ENCODE measurements at regions not wholly inside any gene's neighbourhood (a gene's known extent, or its start where the extent isn't known, plus 50 kb on each side); places are given as distances from the start of the nearest gene placed in this dataset.

- no peak overlapping the region for H3K4me2 ChIP-seq
- no peak for TF ChIP-seq Cebpa-rat (IDR thresholded peaks at IDR 0.05)
- H3K27ac ChIP-seq = no peak overlapping the region
- H3K27me3 ChIP-seq = no peaks in the 10 kb centered on the region
- H3K4me3 ChIP-seq = no peak overlapping the region
- no peaks in the 10 kb centered on the region for H3K9me3 ChIP-seq (replicated peaks in 1 of 11)
- no peaks in the 10 kb centered on the region for H4K20me1 ChIP-seq
- no peaks in the 10 kb centered on the region for H3K4me1 ChIP-seq
- no peaks in the 10 kb centered on the region for H3K36me3 ChIP-seq
- no peak overlapping the region for H3K9ac ChIP-seq
These were observed 514.1 kb upstream of the PKN2 start for GRCh38 chr1:88169939-88170338.

DNA sequence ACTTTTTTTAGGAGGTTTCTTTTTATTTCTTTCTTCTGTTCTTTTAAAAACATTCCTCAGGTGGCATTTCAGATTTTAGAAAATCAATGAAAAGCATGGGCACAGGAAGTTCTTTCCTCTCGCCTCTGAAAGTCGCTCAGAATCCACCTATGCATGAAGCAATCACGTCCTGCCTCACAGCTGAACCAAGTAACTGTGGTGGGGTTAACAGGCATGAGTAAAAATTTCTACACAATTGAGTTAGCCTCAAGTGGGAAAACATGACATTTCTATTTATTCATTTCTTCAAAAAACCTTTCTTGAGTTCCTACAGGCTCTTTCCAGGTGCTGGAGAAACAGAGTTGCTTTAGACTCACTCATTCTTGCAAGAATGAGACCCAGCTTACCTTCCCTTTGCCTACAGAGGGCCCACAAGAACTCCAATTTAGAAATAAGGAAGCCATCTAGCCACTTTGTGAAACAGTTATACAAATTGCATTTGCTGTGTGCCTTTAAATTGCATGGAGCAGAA lies 508.9 kb upstream of the PKN2 start:
- H3K9ac ChIP-seq = no peak overlapping the region
- TF ChIP-seq Cebpa-rat (IDR thresholded peaks at IDR 0.05) = no peak
- H3K36me3 ChIP-seq = no peaks in the 10 kb centered on the region
- no peak overlapping the region for H3K27ac ChIP-seq
- H3K27me3 ChIP-seq = no peaks in the 10 kb centered on the region
- no peaks in the 10 kb centered on the region; a peak in 1 of 22 replicates for H4K20me1 ChIP-seq
- no peak overlapping the region for H3K4me3 ChIP-seq
- H3K9me3 ChIP-seq (replicated peaks in 1 of 11) = no peaks in the 10 kb centered on the region
- H3K4me2 ChIP-seq = no peak overlapping the region
- H3K4me1 ChIP-seq = no peaks in the 10 kb centered on the region

- H3K4me1 ChIP-seq = no peaks in the 10 kb centered on the region
- no peak overlapping the region for H3K27ac ChIP-seq
- no peaks in the 10 kb centered on the region for H3K9me3 ChIP-seq (replicated peaks in 1 of 11)
- no peak overlapping the region for H3K4me2 ChIP-seq
- H3K36me3 ChIP-seq = no peaks in the 10 kb centered on the region
- H3K9ac ChIP-seq = no peak overlapping the region
- no peaks in the 10 kb centered on the region; a peak in 1 of 22 replicates for H4K20me1 ChIP-seq
- H3K27me3 ChIP-seq = no peaks in the 10 kb centered on the region
- TF ChIP-seq Cebpa-rat (IDR thresholded peaks at IDR 0.05) = no peak
- H3K4me3 ChIP-seq = no peak overlapping the region
These were observed 508.3 kb upstream of the PKN2 start for GRCh38 chr1:88175631-88176226.

GRCh38 chr1:88179943-88180342 lies 504.1 kb upstream of the PKN2 start:
- Histone ChIP-seq H3K27ac (no peak overlapping the region), H3K36me3 (no peaks in the 10 kb centered on the region), H3K4me1 (no peaks in the 10 kb centered on the region), H3K9me3 (replicated peaks in 1 of 11) (no peaks in the 10 kb centered on the region), H3K4me3 (no peak overlapping the region), H3K9ac (no peak overlapping the region), H3K27me3 (no peaks in the 10 kb centered on the region), H4K20me1 (no peaks in the 10 kb centered on the region; a peak in 1 of 22 replicates), H3K4me2 (no peak overlapping the region)
- no peak for TF ChIP-seq Cebpa-rat (IDR thresholded peaks at IDR 0.05)

DNA sequence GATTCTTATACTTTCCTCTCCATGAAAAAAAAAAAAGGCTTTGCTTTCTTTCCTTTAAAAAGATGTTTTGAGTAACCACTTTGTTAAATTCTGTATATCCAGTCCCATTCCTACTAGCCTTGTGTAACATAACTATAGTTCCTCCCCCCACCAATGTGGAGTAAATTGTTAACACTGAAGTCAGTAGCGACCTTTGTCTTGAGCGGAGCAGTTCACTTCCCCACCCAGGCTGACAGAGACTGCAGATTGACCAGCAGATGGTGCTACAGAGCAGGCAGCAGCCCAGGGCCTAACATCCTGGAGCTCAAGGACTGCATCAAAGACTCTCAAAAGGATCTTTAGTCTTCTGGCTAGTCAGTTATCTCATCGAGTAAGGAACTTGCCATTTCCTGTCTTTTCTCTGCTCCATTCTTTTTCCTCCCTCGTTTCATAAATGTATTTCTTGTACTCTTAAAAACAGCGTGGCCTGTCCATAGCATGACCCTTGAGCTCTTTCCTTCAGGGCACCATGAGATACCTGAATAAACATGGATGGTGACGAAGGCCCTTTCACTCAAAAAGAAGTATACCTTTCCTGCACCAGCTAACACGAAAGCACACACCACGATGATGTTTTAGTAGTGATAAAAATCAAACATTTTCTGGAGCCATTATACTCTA lies 503.5 kb upstream of the PKN2 start:
- H3K36me3 ChIP-seq = no peaks in the 10 kb centered on the region
- no peak for TF ChIP-seq Cebpa-rat (IDR thresholded peaks at IDR 0.05)
- H3K27me3 ChIP-seq = no peaks in the 10 kb centered on the region
- no peak overlapping the region for H3K9ac ChIP-seq
- H3K4me3 ChIP-seq = no peak overlapping the region
- H3K4me2 ChIP-seq = no peak overlapping the region
- H3K9me3 ChIP-seq (replicated peaks in 1 of 11) = no peaks in the 10 kb centered on the region
- no peaks in the 10 kb centered on the region; a peak in 1 of 22 replicates for H4K20me1 ChIP-seq
- H3K27ac ChIP-seq = no peak overlapping the region
- no peaks in the 10 kb centered on the region for H3K4me1 ChIP-seq

DNA sequence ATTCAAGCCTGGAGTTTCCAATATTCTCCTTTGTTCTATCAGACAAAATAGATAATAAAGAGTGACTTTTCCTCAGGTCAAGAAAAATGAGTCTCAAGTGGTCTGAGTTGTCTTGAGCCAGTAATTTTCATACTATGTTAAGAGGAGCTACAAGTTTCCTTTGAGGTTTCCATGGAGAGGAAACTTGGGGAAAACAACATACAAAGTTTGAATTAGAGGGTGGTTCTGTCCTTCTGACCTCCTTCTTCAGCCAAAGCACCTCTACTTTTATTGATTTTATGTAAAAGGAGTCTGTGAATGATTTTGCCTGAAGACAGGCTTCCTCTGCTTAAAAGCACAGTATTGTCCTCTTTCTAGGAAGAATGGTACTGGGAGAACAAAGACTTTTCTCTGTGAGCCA lies 497.2 kb upstream of the PKN2 start:
- Histone ChIP-seq H3K4me1 (peaks cover 5 to 24% (median 8%) of the 10 kb centered on the region in 10 experiments), H3K4me2 (no peak overlapping the region), H3K27ac (no peak overlapping the region), H3K9me3 (replicated peaks in 1 of 11) (no peaks in the 10 kb centered on the region), H4K20me1 (no peaks in the 10 kb centered on the region), H3K4me3 (no peak overlapping the region), H3K27me3 (no peaks in the 10 kb centered on the region), H3K9ac (no peak overlapping the region), H3K36me3 (no peaks in the 10 kb centered on the region)
- no peak for TF ChIP-seq Cebpa-rat (IDR thresholded peaks at IDR 0.05)

- Histone ChIP-seq H3K27ac (no peak overlapping the region), H3K27me3 (no peaks in the 10 kb centered on the region), H3K4me1 (peaks cover 9 to 36% (median 12%) of the 10 kb centered on the region in 10 experiments), H3K9ac (no peak overlapping the region), H3K4me3 (no peak overlapping the region), H3K4me2 (no peak overlapping the region), H4K20me1 (no peaks in the 10 kb centered on the region), H3K9me3 (replicated peaks in 1 of 11) (no peaks in the 10 kb centered on the region), H3K36me3 (no peaks in the 10 kb centered on the region)
- no peak for TF ChIP-seq Cebpa-rat (IDR thresholded peaks at IDR 0.05)
These were observed 496.0 kb upstream of the PKN2 start for GRCh38 chr1:88188038-88188437.

DNA sequence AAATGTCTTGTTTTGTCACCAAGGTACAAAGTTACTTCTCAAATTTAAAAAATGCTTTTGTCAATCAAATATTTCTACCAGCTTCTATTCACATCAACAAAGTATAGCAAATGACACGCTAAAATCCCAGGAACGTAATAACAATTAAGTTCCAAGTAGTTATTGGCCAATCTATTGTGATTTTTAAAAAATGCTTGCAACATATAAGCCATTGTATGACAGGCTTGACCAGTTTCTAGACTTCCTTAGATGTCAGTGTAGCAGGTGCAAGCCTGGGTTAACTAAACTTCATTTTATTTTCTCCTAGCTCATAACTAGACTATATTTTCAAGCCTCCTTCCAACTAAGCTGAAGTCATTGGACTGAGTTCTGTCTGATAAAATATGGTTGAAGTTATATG lies 494.5 kb upstream of the PKN2 start:
- Histone ChIP-seq H3K4me3 (no peak overlapping the region), H3K9me3 (replicated peaks in 1 of 11) (no peaks in the 10 kb centered on the region), H3K9ac (no peak overlapping the region), H3K27me3 (no peaks in the 10 kb centered on the region), H4K20me1 (no peaks in the 10 kb centered on the region), H3K4me1 (peaks cover 9 to 41% (median 12%) of the 10 kb centered on the region in 10 experiments), H3K27ac (0 out of 22 replicates have a peak overlapping the region, but pooled peaks of 1 of the 11 experiments have one; percentile 22), H3K4me2 (peak overlapping the region in 4 of 11 experiments; percentile 1 to 43 (median 20); a peak in 6 of 22 replicates), H3K36me3 (no peaks in the 10 kb centered on the region)
- no peak for TF ChIP-seq Cebpa-rat (IDR thresholded peaks at IDR 0.05)

- TF ChIP-seq Cebpa-rat (IDR thresholded peaks at IDR 0.05) = no peak
- Histone ChIP-seq H3K4me3 (no peak overlapping the region), H3K36me3 (no peaks in the 10 kb centered on the region), H4K20me1 (no peaks in the 10 kb centered on the region), H3K9me3 (replicated peaks in 1 of 11) (no peaks in the 10 kb centered on the region), H3K4me1 (peaks cover 9 to 41% (median 12%) of the 10 kb centered on the region in 10 experiments), H3K4me2 (peak overlapping the region; percentile 29 to 58 (median 38); a peak in 19 of 22 replicates), H3K9ac (no peak overlapping the region), H3K27ac (peak overlapping the region in 1 of 11 experiments; percentile 28; a peak in 1 of 22 replicates), H3K27me3 (no peaks in the 10 kb centered on the region)
These were observed 492.2 kb upstream of the PKN2 start for GRCh38 chr1:88191917-88192316.

- no peak overlapping the region for H3K4me2 ChIP-seq
- no peaks in the 10 kb centered on the region for H3K9me3 ChIP-seq (replicated peaks in 1 of 11)
- H4K20me1 ChIP-seq = no peaks in the 10 kb centered on the region
- TF ChIP-seq Cebpa-rat (IDR thresholded peaks at IDR 0.05) = no peak
- H3K4me3 ChIP-seq = no peak overlapping the region
- no peak overlapping the region for H3K9ac ChIP-seq
- H3K36me3 ChIP-seq = no peaks in the 10 kb centered on the region
- peaks cover 9 to 37% (median 12%) of the 10 kb centered on the region in 10 experiments for H3K4me1 ChIP-seq
- H3K27me3 ChIP-seq = no peaks in the 10 kb centered on the region
- no peak overlapping the region for H3K27ac ChIP-seq
These were observed 489.5 kb upstream of the PKN2 start for GRCh38 chr1:88194542-88194941.

All from BLaER1 treated with 17β-estradiol and CSF1 and Interleukin-3, amounts not matched to agents 10 nM and 100 nM (cell line).